ENCODE measurements at regions not wholly inside any gene's neighbourhood (a gene's known extent, or its start where the extent isn't known, plus 50 kb on each side); places are given as distances from the start of the nearest gene placed in this dataset.

DNA sequence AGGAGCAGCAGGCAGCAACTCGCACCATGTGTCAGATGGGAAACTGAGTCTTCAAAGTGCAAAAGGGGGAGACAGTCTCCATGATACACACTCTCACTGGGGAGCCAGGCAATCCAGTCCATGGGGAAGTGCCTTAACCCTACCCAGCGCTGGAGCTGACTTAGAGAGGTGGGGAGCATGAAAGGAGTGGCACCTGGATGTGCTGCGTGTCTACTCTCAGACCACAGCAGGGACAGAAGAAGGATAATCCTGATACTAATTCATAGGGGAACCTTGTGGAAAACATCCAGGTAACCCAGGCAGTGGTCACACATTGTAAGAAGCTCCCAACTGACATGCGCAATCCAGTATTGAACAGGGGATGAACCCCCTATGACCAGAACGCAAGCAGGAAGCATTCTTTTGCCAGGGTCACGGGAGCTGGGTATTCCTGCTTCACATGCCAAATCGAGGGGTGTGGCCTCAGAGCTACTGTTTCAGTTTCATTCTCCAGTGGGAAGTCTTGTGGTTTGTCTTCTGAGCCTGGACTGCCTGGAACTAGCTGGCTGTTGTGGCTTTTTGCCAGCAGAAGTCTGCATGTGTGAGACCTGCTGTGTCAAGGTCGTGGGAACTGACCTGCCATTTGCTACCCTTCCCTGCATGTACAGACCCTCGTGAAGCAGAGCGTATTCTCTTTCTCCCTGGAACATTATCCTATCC, 367.6 kb upstream of the NDN start:
- intact Hi-C loops (cut with DNase I), result no loop called here
- no peaks in the 10 kb centered on the region for H3K4me1 ChIP-seq (ENCODE audit: control insufficient read depth in 2 of 3, insufficient read depth in 2 of 3, low read depth in 1 of 3, low read length in 3 of 3)

DNA sequence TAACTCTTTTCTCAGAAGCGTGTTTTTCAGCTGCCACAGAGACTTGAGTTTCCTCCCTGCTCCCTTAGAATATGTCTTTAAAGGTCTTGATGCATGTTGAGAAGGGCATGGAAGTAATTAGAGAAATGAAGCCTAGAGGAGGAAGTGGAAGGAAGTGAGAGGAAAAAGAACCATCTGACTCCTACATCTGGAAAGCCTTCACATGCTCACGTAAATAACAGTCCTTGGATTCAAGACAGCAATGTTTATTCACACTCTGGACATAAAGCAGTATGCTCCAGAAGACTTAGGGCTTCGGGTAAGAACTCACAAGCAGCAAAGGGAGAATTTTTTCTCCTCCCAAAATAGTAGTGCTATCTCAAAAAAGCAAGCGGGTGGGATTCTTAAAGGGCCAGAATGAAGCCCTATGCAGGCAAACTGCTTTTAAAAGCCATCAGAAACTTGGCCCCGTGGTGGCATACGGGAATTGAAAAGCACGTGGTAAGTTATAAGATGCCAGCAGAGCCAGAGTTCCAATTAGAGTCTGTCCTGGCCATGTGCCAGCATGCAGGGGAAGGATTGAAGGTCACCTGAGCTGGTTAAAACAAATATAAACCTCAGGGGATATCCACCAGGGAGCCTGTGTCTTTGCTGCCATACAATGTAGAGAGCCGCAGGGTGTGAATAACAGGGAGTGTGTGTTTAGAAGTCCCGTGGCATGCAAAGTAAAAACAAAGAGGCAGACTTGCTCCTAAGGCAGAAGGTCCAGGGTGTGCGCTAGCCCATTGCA, 380.8 kb upstream of the NDN start:
- FAIRE-seq (no peak), DNase-seq (peak in 2 of 5 donors; percentile 0 to 26)
- Histone ChIP-seq H3K36me3 (ENCODE audit: control insufficient read depth in 2 of 3, insufficient read depth in 3 of 3, low read length in 3 of 3) (no peaks in the 10 kb centered on the region), H3K9ac (ENCODE audit: low read length in 3 of 3) (no peak overlapping the region), H3K27me3 (ENCODE audit: control insufficient read depth, insufficient read depth, low read length) (no peaks in the 10 kb centered on the region), H3K9me3 (ENCODE audit: control insufficient read depth in 2 of 3, insufficient read depth in 1 of 3, low read length in 3 of 3) (no peaks in the 10 kb centered on the region), H3K4me1 (ENCODE audit: control insufficient read depth in 2 of 3, insufficient read depth in 2 of 3, low read depth in 1 of 3, low read length in 3 of 3) (no peaks in the 10 kb centered on the region), H3K27ac (ENCODE audit: low read depth in 2 of 2, low read length in 2 of 2) (no peak overlapping the region), H3K4me3 (ENCODE audit: low read length in 3 of 3) (no peak overlapping the region)
- TF ChIP-seq, protein P1, sequence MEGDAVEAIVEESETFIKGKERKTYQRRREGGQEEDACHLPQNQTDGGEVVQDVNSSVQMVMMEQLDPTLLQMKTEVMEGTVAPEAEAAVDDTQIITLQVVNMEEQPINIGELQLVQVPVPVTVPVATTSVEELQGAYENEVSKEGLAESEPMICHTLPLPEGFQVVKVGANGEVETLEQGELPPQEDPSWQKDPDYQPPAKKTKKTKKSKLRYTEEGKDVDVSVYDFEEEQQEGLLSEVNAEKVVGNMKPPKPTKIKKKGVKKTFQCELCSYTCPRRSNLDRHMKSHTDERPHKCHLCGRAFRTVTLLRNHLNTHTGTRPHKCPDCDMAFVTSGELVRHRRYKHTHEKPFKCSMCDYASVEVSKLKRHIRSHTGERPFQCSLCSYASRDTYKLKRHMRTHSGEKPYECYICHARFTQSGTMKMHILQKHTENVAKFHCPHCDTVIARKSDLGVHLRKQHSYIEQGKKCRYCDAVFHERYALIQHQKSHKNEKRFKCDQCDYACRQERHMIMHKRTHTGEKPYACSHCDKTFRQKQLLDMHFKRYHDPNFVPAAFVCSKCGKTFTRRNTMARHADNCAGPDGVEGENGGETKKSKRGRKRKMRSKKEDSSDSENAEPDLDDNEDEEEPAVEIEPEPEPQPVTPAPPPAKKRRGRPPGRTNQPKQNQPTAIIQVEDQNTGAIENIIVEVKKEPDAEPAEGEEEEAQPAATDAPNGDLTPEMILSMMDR (IDR thresholded peaks at IDR 0.05; ENCODE audit: borderline replicate concordance, extremely low read depth, insufficient read depth), result no peak
- intact Hi-C loops (cut with DNase I), result no loop called here

More for the DNA sequence above, 367.6 kb upstream of the NDN start:
- peak in 1 of 5 donors; percentile 16 for DNase-seq
- Histone ChIP-seq H3K27ac (ENCODE audit: low read depth in 2 of 2, low read length in 2 of 2) (no peak overlapping the region), H3K9me3 (ENCODE audit: control insufficient read depth in 2 of 3, insufficient read depth in 1 of 3, low read length in 3 of 3) (no peaks in the 10 kb centered on the region), H3K27me3 (ENCODE audit: control insufficient read depth, insufficient read depth, low read length) (no peaks in the 10 kb centered on the region), H3K4me3 (ENCODE audit: low read length in 3 of 3) (peak overlapping the region in 2 of 3 donors; percentile 33 to 37), H3K36me3 (ENCODE audit: control insufficient read depth in 2 of 3, insufficient read depth in 3 of 3, low read length in 3 of 3) (no peaks in the 10 kb centered on the region), H3K9ac (ENCODE audit: low read length in 3 of 3) (no peak overlapping the region)
- TF ChIP-seq, protein P1 (IDR thresholded peaks at IDR 0.05; ENCODE audit: borderline replicate concordance, extremely low read depth, insufficient read depth), result no peak
- FAIRE-seq, result no peak

- H3K27ac ChIP-seq (ENCODE audit: low read depth in 2 of 2, low read length in 2 of 2), result no peak overlapping the region
- H3K9ac ChIP-seq (ENCODE audit: low read length in 3 of 3), result no peak overlapping the region
- FAIRE-seq, result no peak
- TF ChIP-seq, protein P1 (IDR thresholded peaks at IDR 0.05; ENCODE audit: borderline replicate concordance, extremely low read depth, insufficient read depth), result no peak
- no peaks in the 10 kb centered on the region for H3K4me1 ChIP-seq (ENCODE audit: control insufficient read depth in 2 of 3, insufficient read depth in 2 of 3, low read depth in 1 of 3, low read length in 3 of 3)
- intact Hi-C loops (cut with DNase I), result no loop called here
- no peaks in the 10 kb centered on the region for H3K36me3 ChIP-seq (ENCODE audit: control insufficient read depth in 2 of 3, insufficient read depth in 3 of 3, low read length in 3 of 3)
- no peaks in the 10 kb centered on the region for H3K9me3 ChIP-seq (ENCODE audit: control insufficient read depth in 2 of 3, insufficient read depth in 1 of 3, low read length in 3 of 3)
- DNase-seq, result no peak
- H3K4me3 ChIP-seq (ENCODE audit: low read length in 3 of 3), result no peak overlapping the region
- no peaks in the 10 kb centered on the region for H3K27me3 ChIP-seq (ENCODE audit: control insufficient read depth, insufficient read depth, low read length)
These were observed 388.4 kb upstream of the NDN start for GRCh38 chr15:24075420-24076089.

All from kidney (tissue), 13 donors.